Chondrocyte (in vitro differentiated cells): ENCODE measurements at regions not wholly inside any gene's neighbourhood (a gene's known extent, or its start where the extent isn't known, plus 50 kb on each side); places are given as distances from the start of the nearest gene placed in this dataset.

Source experiments
- DNase-seq: peaks from one replicate; pipeline ENCODE4 v3.0.0; 2021; ENCODE audit warnings: mixed read lengths, low spot score
- H3K27ac Mint-ChIP-seq: one replicate; pipeline ENCODE4 v1.8.0; 2021; ENCODE audit warnings: mild to moderate bottlenecking, moderate library complexity, mixed read lengths; ENCODE audit not compliant: unreplicated experiment
- H3K27me3 Mint-ChIP-seq: 2 replicates; pipeline ENCODE4 v1.8.0; 2021; ENCODE audit warnings: low read depth, mixed read lengths
- H3K36me3 Mint-ChIP-seq: 2 replicates; pipeline ENCODE4 v1.8.0; 2021; ENCODE audit warnings: low read depth, mixed read lengths
- H3K4me1 Mint-ChIP-seq: 2 replicates; pipeline ENCODE4 v1.8.0; 2021; ENCODE audit warnings: low read depth, mild to moderate bottlenecking, mixed read lengths
- H3K4me3 Mint-ChIP-seq: one replicate; pipeline ENCODE4 v1.8.0; 2021; ENCODE audit warnings: mild to moderate bottlenecking, moderate library complexity, mixed read lengths; ENCODE audit not compliant: unreplicated experiment
- H3K9me3 Mint-ChIP-seq: 2 replicates; pipeline ENCODE4 v1.8.0; 2021; ENCODE audit warnings: low read depth, mixed read lengths
- CTCF ChIP-seq: fragments of 200-600 bp; sonication (generic); IDR thresholded peaks from 2 replicates; pipeline ENCODE4 v1.5.0; 2021; ENCODE audit warnings: antibody characterized with exemption, mild to moderate bottlenecking, moderate library complexity

DNA sequence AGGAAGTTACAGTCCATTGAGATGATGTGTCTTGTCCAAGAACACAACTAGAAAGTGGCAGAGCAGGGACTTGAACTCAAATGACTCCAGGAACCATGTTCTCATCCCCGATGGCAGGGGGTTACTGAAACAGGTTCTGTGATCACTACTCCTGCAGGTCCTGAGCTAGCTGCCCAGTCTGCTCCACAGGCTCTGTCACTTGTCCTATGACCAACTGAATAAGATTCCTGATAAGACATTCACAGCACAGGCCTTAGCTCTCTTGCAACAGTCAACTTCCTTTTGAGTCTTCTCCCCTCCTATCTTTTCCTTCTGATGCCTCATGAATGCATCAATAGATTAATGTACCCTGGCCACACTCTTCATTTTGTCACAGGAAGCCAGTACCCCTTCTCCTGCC lies 109.2 kb downstream of the SH3TC2 start:
- Mint-ChIP-seq H3K27me3 (no peaks in the 10 kb centered on the region), H3K27ac (no peak overlapping the region)

More for the DNA sequence above, 109.2 kb downstream of the SH3TC2 start:
- Mint-ChIP-seq H3K36me3 (no peaks in the 10 kb centered on the region), H3K4me3 (no peak overlapping the region), H3K9me3 (no peaks in the 10 kb centered on the region), H3K4me1 (no peaks in the 10 kb centered on the region)
- no peak for DNase-seq
- TF ChIP-seq CTCF, result no peak
